ENCODE measurements at regions not wholly inside any gene's neighbourhood (a gene's known extent, or its start where the extent isn't known, plus 50 kb on each side); places are given as distances from the start of the nearest gene placed in this dataset.

GRCh38 chr2:12805033-12805432 lies 88.3 kb downstream of the TRIB2 start:
- Histone ChIP-seq H3K4me3 (no peak overlapping the region), H3K27ac (replicated peaks) (no peak overlapping the region), H3K9me3 (replicated peaks) (peaks cover 26% of the 10 kb centered on the region), H3K4me1 (peaks cover 60% of the 10 kb centered on the region), H3K36me3 (no peaks in the 10 kb centered on the region), H3K27me3 (ENCODE audit: low read depth) (no peaks in the 10 kb centered on the region)
- DNase-seq = no peak
- TF ChIP-seq, protein P1, sequence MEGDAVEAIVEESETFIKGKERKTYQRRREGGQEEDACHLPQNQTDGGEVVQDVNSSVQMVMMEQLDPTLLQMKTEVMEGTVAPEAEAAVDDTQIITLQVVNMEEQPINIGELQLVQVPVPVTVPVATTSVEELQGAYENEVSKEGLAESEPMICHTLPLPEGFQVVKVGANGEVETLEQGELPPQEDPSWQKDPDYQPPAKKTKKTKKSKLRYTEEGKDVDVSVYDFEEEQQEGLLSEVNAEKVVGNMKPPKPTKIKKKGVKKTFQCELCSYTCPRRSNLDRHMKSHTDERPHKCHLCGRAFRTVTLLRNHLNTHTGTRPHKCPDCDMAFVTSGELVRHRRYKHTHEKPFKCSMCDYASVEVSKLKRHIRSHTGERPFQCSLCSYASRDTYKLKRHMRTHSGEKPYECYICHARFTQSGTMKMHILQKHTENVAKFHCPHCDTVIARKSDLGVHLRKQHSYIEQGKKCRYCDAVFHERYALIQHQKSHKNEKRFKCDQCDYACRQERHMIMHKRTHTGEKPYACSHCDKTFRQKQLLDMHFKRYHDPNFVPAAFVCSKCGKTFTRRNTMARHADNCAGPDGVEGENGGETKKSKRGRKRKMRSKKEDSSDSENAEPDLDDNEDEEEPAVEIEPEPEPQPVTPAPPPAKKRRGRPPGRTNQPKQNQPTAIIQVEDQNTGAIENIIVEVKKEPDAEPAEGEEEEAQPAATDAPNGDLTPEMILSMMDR (IDR thresholded peaks at IDR 0.05; ENCODE audit: borderline replicate concordance) = no peak
- intact Hi-C loops (cut with micrococcal nuclease) = no loop called here

- TF ChIP-seq, protein P1 (IDR thresholded peaks at IDR 0.05; ENCODE audit: borderline replicate concordance) = no peak
- intact Hi-C loops (cut with micrococcal nuclease) = no loop called here
- no peak for DNase-seq
- Histone ChIP-seq H3K4me3 (no peak overlapping the region), H3K36me3 (no peaks in the 10 kb centered on the region), H3K27ac (replicated peaks) (peak overlapping the region; percentile 80), H3K9me3 (replicated peaks) (peaks cover 9% of the 10 kb centered on the region), H3K27me3 (ENCODE audit: low read depth) (no peaks in the 10 kb centered on the region), H3K4me1 (peaks cover 63% of the 10 kb centered on the region)
Observed at GRCh38 chr2:12806549-12807242, 90.0 kb downstream of the TRIB2 start.

DNA sequence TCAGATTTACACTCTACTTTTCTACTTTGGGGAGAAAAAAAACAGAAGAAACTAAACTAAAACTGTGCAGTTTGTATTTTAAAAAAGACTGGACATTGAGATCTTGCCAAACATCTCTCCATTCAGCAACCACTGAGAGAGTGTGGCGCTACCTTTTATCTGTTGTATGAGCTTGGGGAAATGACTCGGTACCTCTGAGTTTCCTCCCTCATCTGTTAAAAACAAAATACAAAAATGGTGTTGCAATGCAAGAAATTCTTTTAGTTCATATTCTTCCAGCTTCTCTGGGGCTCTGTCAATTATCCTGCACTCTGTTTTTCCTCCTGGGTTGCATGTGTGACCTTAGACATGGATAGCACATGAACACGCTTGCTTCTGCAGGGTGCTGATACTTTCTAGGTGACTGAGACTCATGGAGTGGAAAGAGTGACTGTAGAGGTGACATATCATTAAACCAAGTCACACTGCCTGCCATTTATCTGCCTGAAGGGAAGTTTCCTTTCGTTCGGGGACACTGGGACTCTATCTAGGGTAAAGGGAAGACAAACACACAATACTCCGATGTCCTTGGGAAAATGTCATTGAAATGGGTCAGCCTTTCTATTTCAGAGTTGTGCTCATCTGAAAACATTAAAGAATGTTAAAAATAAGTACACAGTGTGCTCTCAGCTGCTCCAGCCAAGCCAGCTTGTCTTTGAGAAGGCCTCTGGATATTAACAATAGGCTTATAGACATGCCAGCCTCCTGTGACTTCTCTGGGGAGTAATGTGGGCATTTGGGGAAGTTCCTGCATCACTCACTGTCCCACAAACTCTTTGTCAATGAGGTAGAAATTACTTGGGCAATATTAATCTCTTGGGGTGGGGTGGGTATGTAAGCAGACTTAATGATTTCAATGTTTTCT lies 91.4 kb downstream of the TRIB2 start:
- Histone ChIP-seq H3K36me3 (no peaks in the 10 kb centered on the region), H3K27me3 (ENCODE audit: low read depth) (no peaks in the 10 kb centered on the region), H3K4me3 (no peak overlapping the region), H3K27ac (replicated peaks) (peak overlapping the region; percentile 80), H3K9me3 (replicated peaks) (no peaks in the 10 kb centered on the region), H3K4me1 (peaks cover 63% of the 10 kb centered on the region)
- TF ChIP-seq, protein P1 (IDR thresholded peaks at IDR 0.05; ENCODE audit: borderline replicate concordance) = no peak
- no peak for DNase-seq
- intact Hi-C loops (cut with micrococcal nuclease) = no loop called here

DNA sequence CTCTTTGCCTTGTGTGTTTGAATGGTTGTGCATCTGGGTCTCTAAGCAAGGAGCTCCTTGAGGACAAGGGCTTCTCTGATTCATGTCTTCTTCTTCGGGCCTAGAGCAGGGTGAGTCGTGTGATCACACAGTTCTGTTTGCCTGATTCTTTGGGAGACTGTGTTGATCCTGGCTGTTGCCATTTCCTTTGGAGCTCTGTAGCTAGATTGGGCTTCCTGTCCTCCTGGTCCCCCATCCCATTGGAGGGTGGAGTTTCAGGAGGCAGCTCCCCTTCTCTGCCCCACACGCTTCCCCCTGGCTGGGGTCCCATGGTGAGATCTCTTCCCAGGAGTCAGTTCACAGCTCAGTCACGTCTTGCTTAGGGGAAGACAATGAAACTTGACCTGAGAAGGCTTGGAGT lies 92.8 kb downstream of the TRIB2 start:
- TF ChIP-seq, protein P1 (IDR thresholded peaks at IDR 0.05; ENCODE audit: borderline replicate concordance) = no peak
- peak overlapping the region; percentile 80 for H3K27ac ChIP-seq (replicated peaks)
- no peaks in the 10 kb centered on the region for H3K27me3 ChIP-seq (ENCODE audit: low read depth)
- no peaks in the 10 kb centered on the region for H3K36me3 ChIP-seq
- no peak overlapping the region for H3K4me3 ChIP-seq
- intact Hi-C loops (cut with micrococcal nuclease) = no loop called here
- peaks cover 57% of the 10 kb centered on the region for H3K4me1 ChIP-seq
- DNase-seq = peak; percentile 40
- H3K9me3 ChIP-seq (replicated peaks) = no peaks in the 10 kb centered on the region

- Histone ChIP-seq H3K4me3 (no peak overlapping the region), H3K4me1 (peaks cover 46% of the 10 kb centered on the region), H3K27me3 (ENCODE audit: low read depth) (no peaks in the 10 kb centered on the region), H3K9me3 (replicated peaks) (no peaks in the 10 kb centered on the region), H3K36me3 (no peaks in the 10 kb centered on the region), H3K27ac (replicated peaks) (no peak overlapping the region)
- TF ChIP-seq, protein P1 (IDR thresholded peaks at IDR 0.05; ENCODE audit: borderline replicate concordance) = no peak
- intact Hi-C loops (cut with micrococcal nuclease) = no loop called here
- DNase-seq = no peak
Observed at GRCh38 chr2:12811916-12812315, 95.2 kb downstream of the TRIB2 start.

Data from left ventricle myocardium inferior (tissue), 1 donor.